NCI-H2196 (cell line): ENCODE measurements at regions not wholly inside any gene's neighbourhood (a gene's known extent, or its start where the extent isn't known, plus 50 kb on each side); places are given as distances from the start of the nearest gene placed in this dataset.
A peak's percentile ranks its signal among the peaks of the same experiment; 100 is the strongest.
"Not testable (repeated sequence)": the region's sequence is repeated elsewhere in the genome, so short reads cannot be mapped to it uniquely, and the experiment has no call there.

ENCODE experiments used
- DNase-seq: peaks from one replicate; lab custom pipeline; 2025; ENCODE audit not compliant: unreplicated experiment; lab: John Stamatoyannopoulos, UW

GRCh38 chr12:92987362-92987761 is 58.3 kb upstream of the EEA1 start:
- DNase-seq, result peak; percentile 75

DNA sequence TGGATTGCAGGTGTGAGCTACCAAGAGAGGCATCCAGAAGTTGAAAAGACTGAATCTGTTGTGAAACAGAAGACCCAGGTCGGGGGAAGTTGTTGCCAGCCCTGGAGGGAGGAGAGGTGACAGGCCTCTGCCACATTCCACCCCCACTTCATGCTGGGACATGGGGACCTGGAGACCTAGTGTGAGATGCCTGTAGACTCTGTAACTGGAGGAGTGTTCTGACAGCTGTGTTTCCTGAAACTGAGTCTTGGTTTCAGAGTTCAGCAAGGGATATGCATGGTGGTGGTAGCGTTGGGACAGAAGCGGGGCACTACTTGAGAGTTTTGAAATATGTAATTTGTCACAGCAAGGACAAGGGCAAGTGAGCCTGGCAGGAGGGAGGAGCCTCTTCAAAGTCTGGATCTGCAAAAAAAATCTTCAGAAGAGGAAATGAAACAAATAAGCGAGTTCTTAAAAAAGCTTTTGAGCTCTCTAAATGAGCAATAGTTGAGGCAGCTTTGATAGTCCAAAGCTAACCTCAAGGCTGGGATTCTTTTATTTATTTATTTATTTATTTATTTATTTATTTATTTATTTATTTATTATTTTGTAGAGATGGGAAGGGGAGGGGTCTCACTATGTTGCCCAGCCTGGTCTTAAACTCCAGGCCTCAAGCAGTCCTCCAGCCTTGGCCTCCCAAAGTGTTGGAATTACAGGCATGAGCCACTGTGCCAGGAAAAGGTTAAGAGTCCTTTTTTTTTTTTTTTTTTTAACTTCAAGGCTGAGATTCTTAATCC is 58.9 kb upstream of the EEA1 start:
- no peak for DNase-seq

DNA sequence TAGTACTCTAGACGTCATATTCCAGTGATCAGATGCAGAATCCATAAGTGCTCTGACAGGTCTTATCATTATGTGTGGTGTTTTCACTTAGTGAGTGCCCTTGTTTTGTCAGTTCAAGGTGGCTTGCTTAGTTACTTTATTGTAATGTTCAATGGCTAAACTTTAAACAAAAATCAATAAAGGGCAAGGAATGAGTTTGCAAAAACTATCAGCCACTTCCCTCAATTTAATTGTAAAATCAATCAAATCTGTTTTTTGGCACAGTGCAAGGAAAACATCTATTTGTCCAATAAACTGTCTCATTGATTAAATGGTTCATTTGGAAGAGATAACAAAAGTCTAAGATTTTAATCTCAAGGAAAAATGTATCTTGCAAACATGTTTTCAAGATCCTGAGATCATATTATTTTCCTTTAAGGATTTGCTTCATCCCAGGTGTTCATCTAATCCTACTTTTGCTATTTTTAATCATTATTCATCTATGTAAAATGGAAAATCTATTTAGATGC is 59.6 kb upstream of the EEA1 start:
- DNase-seq, result no peak

DNA sequence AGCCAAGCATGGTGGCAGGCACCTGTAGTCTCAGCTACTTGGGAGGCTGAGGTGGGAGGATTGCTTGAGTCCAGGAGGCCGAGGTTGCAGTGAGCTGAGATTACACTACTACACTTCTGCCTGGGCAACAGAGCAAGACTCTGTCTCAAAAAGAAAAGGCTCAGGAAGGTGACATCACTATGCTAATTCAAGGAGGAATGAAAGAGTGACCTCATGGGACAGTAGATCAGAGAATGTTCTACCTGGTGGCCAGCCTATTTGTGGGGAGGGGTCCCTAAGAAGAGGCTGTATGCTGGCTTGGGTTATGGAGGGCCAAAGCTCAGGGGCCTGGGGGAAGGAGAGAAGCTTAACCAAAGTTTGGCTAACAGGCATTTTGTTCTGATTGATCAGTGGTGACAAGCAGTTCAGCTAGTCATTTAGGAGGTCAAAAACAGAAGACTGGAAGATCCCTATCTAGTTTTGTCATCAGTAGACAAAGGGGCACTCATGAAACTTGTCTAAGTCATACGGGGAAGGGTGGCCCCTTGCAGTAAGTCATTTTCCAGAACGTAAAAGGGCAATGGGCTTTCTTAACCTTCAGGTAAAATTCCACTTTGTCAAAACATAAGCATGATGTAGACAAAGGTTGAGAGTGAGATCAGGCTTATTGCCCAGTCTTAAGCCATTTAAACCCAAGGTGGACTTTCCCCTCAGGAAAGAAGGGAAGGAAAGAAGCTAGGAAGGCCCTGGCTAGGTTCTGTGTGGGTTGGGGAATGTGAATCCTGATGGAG is 60.8 kb upstream of the EEA1 start:
- DNase-seq, result no peak

DNA sequence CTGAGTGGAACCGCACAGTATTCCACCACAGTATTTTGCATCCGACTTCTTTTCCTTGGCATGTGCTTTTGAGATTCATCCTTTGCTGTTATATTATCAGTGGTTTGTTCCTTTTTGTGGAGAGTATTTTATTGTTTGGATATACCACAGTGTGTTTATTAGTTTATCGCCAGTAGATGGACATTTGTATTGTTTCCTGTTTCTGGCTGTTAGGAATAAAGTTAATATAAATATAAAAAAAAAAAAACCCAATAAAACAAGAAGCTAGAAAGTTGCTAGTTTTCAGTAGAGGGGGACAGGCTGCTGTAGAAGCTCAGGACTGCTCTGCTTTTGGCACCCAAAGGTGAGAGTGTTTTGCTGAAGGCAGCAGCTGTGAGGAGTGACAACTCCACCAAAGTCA is 62.0 kb upstream of the EEA1 start:
- no peak for DNase-seq

DNA sequence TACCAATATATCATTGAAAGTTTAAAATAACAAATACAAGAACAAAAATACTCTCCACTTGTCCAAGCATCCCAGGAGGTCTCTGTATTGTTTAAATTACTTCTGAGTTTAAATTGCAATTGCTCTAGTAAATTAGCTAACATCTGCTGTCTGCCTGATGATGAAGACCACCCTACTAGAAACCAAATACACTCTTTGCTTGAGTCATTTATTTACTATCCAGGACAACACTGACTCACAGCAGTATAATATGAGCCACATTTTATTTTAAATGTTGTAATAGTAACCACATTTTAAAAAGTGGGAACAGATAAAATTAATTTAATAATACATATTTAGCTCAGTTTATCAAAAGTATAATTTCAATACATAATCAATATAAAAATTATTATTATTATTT is 62.9 kb upstream of the EEA1 start:
- no peak for DNase-seq

- no peak for DNase-seq
These were observed 64.2 kb upstream of the EEA1 start for GRCh38 chr12:92993259-92993658.

DNA sequence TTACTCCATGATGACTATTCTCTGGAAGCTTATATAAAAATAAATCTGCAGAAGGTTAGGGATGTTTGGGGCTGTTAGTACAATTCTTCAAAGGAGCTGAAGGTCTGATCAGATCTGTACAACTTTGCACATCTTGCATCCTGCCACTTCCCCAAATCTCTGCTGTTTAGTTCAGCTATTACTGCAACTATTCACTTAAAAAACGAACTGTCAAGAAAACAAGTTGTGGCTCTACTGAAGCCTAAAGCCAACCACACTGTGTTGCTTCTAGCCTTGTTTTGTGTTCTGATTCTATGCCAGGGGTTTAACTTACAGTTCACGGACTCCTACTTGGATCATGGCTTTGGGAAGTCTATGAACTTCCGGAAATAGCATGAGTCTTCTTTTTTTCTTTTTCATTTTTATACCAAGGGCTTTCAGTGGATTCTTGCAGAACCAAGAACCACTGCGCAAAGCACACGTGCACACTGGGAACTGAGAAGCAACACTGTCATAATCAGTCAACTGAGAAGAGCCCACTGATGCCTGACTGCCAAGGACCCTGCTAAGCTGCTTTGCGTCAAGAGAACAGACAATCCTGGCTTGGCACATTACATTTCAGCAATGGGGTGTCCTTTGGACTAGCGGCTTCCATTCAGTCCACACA is 66.3 kb upstream of the EEA1 start:
- no peak for DNase-seq

- no peak for DNase-seq
These were observed 70.9 kb upstream of the EEA1 start for GRCh38 chr12:93000026-93000425.

DNA sequence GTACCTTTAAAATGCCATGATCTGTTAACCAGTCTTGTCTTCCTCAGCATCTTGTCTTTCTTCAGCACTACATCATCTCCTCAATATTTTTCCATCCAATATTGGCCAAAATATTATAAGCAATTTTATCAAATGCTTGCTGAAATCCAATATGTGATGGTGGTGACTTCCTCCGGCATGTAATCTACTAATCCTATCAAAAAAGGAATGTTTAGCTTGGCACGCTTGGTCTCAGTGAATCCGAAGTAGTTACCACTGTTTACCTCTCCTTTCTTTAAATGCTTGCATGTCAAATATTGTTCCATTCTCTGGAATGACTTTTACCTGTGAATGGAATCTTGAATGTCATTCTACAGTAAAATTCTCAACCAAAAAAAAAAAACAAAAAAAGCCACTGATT is 72.3 kb upstream of the EEA1 start:
- DNase-seq, result no peak

GRCh38 chr12:93002293-93003054 is 73.4 kb upstream of the EEA1 start:
- DNase-seq, result no peak

DNA sequence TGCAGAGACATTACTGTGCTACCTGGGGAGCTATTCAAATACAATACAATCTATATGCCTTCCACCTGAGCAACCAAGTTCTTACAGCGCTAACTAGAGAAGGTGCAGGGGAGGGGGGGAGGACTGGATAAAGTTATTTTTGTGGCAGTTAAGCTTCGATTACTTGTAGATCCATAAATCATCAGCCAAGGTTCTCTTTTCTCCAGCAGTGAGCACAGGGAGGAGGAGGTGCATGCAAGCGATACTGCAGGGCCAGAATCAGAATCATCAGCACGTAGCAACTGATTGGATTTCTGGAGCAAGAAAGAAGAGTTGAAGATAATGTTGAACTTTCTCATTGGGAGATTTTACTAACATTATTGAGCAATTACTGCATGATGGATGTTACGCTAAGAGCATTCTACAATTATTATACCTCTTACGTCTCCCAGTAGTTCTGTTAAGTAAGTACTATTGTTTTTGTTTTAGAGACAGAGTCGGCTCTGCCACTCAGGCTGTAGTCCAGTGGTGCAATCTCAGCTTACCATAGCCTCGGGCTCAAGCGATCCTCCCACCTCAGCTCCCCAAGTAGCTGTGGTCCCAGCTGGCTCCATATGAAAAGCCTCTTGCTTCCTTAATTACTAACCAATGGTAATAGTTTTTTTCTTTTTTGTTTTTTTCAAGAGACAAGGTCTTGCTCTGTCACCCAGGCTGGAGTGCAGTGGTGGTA is 74.6 kb upstream of the EEA1 start:
- no peak for DNase-seq

DNA sequence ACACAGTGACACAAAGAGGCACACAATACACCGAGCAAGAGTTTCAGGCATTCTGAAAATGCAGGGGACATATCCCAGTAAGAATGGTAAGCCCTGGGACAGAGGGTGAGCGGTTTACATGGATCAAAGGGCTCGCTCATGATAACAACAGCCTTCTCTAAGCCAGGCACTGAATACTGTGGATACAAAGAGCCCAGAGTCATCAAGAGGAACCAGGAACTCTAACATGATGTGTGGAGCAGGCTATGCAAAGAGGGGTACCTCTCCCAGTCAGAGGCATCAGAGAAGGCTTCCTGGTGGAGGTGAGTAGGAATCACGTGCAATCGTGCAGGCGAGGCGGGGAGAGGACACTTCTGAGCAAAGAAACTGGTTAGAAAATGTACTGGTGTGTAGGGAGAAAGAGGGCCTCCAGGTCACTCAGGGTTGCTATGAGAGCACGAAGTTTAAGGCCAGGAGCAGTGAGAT is 76.9 kb upstream of the EEA1 start:
- DNase-seq, result no peak

DNA sequence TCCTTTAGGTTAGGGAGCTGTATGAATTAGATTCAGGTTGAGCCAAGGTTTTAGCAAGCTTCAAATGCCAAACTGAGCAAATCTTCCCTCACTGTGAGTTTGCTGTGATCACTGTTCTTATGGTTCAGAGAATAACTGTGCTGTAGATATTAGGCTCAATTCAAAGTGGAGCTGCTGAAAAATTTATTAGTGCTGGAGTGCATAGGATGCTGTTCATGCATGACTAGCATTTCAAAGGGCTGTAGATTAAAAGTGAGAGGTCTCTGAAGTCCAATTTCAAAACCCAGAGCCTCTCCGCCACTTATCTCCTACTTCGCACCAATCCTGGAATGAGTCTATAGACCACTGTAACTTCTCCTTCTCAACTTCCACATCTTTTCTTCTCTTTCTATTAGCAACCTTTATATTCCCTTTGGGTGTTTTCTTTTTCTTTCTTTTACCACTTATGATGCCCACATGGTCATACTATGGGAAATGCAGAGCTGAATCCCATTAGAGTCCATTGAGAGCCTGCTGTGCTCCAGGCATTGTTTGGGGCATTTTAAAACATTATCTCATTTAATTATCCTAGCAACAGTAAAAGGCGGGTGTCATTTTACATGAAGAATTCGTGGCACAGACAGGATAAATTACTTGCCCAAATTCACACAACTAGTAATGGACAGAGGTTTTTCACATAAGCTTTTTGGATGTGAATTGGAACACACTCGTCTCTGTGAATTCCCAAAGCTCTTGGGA is 77.5 kb upstream of the EEA1 start:
- no peak for DNase-seq

DNA sequence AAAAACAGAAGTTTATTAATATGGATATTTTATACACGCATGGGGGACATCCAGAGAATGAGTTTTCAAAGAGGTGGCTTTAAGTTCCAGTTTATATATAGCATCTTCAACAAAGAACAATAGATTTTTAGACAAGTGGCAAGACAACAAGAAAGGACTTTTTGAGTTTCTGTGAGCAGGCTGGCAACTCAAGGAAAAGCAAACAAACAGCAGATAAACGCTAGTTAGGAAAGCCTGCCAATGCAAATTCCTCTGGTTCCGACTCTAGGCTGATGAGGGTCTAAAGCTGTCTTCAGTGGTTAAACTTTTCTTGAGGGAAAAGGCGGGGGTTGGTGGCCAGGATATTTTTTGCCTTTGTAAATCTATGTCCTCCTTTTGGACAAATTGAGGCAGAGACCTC is 78.4 kb upstream of the EEA1 start:
- no peak for DNase-seq

DNA sequence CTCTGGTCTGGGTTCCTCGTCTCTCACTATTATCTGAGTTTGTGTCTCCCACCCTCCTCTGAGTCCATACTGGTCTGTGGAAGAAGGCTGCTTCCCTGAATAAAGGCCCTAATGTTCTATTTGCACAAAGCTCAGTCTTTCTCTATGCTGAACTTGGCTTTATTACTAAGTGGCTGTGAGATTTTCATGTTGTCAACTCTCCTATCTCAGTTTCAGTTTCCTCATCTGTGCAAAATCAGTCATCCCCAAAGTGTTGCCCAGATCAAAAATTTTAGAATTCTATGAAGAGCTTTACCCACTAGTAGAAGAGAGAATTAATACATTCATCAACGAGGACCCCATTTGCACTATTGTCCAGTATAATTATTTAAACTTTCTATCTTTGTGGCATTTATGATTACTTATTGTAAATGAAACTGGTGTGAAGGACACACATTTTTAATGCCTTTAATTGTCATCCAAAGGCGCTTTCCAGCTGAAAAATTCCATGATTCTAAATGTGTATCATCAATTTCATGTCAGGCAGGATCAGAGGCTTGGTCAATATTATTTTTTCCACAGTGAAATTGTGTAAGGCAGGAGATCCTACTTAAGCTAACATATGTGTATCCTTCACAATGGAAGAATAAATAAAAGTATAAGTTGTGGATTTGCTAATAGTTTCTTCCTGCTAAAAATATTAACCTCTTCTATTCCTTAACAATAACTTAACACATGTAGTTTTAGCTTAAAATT is 79.1 kb upstream of the EEA1 start:
- DNase-seq, result no peak

- DNase-seq, result not testable (repeated sequence)
These were observed 79.8 kb upstream of the EEA1 start for GRCh38 chr12:93008880-93009279.

DNA sequence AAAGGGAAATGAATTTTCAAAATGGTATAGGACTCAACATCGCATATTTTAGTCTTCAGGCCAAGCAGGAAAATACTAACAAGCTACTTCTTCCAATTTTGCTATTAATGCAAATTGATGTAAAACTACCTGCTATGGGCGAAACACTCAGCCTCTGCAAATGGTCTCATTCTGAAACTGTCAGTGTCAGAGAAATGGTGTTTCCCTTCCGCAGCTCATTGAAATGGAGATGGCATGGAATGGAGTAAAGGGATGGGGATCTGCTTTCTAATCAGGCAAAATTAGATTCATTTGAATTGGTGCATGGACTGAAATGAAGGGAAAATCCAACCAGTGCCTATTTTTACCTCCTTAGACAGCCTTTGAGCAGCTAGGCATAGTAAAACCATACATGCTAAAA is 80.4 kb upstream of the EEA1 start:
- no peak for DNase-seq

DNA sequence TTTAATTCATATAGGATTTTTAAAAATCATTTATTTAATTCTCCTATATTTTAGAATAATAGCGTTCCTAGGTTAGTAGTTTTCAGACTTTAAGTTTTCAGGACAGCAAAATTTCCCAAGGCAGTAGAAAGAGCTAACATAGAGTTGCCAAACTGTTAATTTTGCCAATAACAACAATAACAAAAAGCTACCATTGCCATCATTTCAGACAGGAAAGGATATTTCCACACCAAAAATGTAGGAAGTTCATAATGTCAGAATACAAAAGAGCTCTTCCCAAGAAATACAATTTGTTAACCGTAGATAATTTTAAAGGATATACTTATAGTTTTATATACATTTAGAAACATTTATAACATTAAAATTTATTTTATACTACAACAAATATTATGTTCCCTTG is 81.4 kb upstream of the EEA1 start:
- no peak for DNase-seq
